Endothelial cell of umbilical vein (primary cell): ENCODE measurements at regions not wholly inside any gene's neighbourhood (a gene's known extent, or its start where the extent isn't known, plus 50 kb on each side); places are given as distances from the start of the nearest gene placed in this dataset.

Experiments
- BruUV-seq: library from RNA; stranded (reverse); fragments of 400-500 nt; replicated peaks from 2 replicates; lab custom pipeline; 2021; lab: Mats Ljungman, UMichigan
- CTCF ChIA-PET: fragments of 300-600, 350-600 bp; sonication (Branson Sonifier 250); formaldehyde crosslinking; loops from one replicate; lab custom pipeline; 2021; ENCODE audit warnings: antibody characterized with exemption, inconsistent platforms; lab: Charles Lee
- POLR2A ChIA-PET: fragments of 300-600, 350-600 bp; sonication (Branson Sonifier 250); formaldehyde crosslinking; loops from one replicate; lab custom pipeline; 2021; ENCODE audit warnings: antibody characterized with exemption, inconsistent platforms; lab: Charles Lee
- DNase-seq: peaks from one replicate; pipeline ENCODE4 v3.0.0-alpha.2; 2011; ENCODE audit warnings: low read depth, low spot score
- FAIRE-seq: peaks from 2 replicates; lab custom pipeline; 2011; peaks lifted over from hg19 to GRCh38; lab: Jason Lieb, UNC
- H2AFZ ChIP-seq: 2 replicates; pipeline ENCODE4 v1.6.0; 2012; ENCODE audit warnings: low read depth, low read length, control low read depth, inconsistent platforms
- H3K27ac ChIP-seq: 2 replicates; pipeline ENCODE4 v1.5.1; 2011; ENCODE audit warnings: low read depth, mild to moderate bottlenecking, control low read depth, low read length, moderate library complexity; ENCODE audit not compliant: insufficient read depth
- H3K27me3 ChIP-seq, 2 experiments: 2 replicates each; pipeline versions ENCODE4 v1.6.0 to v1.6.1; 2011; ENCODE audit warnings: low read length in 2 of 2, mixed read lengths in 1 of 2; ENCODE audit not compliant: control insufficient read depth in 2 of 2, insufficient read depth in 2 of 2
- H3K36me3 ChIP-seq, 2 experiments: 2 replicates in 1 of 2; 3 replicates in 1 of 2; pipeline ENCODE4 v1.5.1; 2011; ENCODE audit warnings: low read length in 2 of 2, mild to moderate bottlenecking in 1 of 2, moderate library complexity in 1 of 2; ENCODE audit not compliant: control insufficient read depth in 2 of 2, insufficient read depth in 2 of 2; ENCODE audit errors: extremely low read depth in 1 of 2
- H3K4me1 ChIP-seq: 3 replicates; pipeline ENCODE4 v1.5.1; 2011; ENCODE audit warnings: mild to moderate bottlenecking, low read length; ENCODE audit not compliant: control insufficient read depth, insufficient read depth; ENCODE audit errors: extremely low read depth
- H3K4me2 ChIP-seq: 2 replicates; pipeline ENCODE4 v1.6.1; 2011; ENCODE audit warnings: low read length, control low read depth, mixed read lengths; ENCODE audit not compliant: insufficient read depth
- H3K4me3 ChIP-seq, 3 experiments: fragments of 200-600 bp in 1 of 3; sonication (generic), shearing (Covaris generic) in 1 of 3; replicated peaks in 1 of 3; 2 replicates each; pipeline ENCODE4 v1.5.1; 2011 to 2016; ENCODE audit warnings: control low read depth in 3 of 3, low read length in 3 of 3, mild to moderate bottlenecking in 2 of 3, inconsistent platforms in 1 of 3, low read depth in 1 of 3, moderate library complexity in 1 of 3; ENCODE audit not compliant: insufficient read depth in 1 of 3
- H3K79me2 ChIP-seq: 2 replicates; pipeline ENCODE4 v1.6.0; 2012; ENCODE audit warnings: low read length, inconsistent platforms; ENCODE audit not compliant: control insufficient read depth, insufficient read depth
- H3K9ac ChIP-seq: replicated peaks from 2 replicates; pipeline ENCODE3; 2011; ENCODE audit warnings: low read length, control low read depth; ENCODE audit not compliant: insufficient read depth; ENCODE audit errors: extremely low read depth
- H3K9me1 ChIP-seq: replicated peaks from 3 replicates; pipeline ENCODE4 v1.6.0; 2011; ENCODE audit warnings: mild to moderate bottlenecking, low read length; ENCODE audit not compliant: control insufficient read depth, insufficient read depth; ENCODE audit errors: extremely low read depth
- H3K9me3 ChIP-seq: replicated peaks from 2 replicates; pipeline ENCODE4 v1.5.1; 2012; ENCODE audit warnings: low read length, inconsistent platforms; ENCODE audit not compliant: control insufficient read depth, insufficient read depth
- H4K20me1 ChIP-seq: replicated peaks from 2 replicates; pipeline ENCODE3; 2011; ENCODE audit warnings: mild to moderate bottlenecking, low read length; ENCODE audit not compliant: control insufficient read depth, insufficient read depth; ENCODE audit errors: extremely low read depth
- CTCF ChIP-seq, 2 donors: IDR thresholded peaks; 1 replicate in 1 of 2; 2 replicates in 1 of 2; pipeline ENCODE4 v1.5.1; 2011; ENCODE audit warnings: low read length in 2 of 2, mild to moderate bottlenecking in 2 of 2, moderate library complexity in 2 of 2, control low read depth in 1 of 2, inconsistent platforms in 1 of 2, low read depth in 1 of 2; ENCODE audit not compliant: insufficient read depth in 1 of 2; ENCODE audit errors: extremely low read depth in 1 of 2
- EZH2 ChIP-seq: IDR thresholded peaks from 2 replicates; pipeline ENCODE4 v1.6.1; 2012; ENCODE audit warnings: borderline replicate concordance, low read depth, mild to moderate bottlenecking, moderate library complexity, low read length, inconsistent platforms; ENCODE audit not compliant: severe bottlenecking
- FOS ChIP-seq: IDR thresholded peaks from 2 replicates; pipeline ENCODE4 v1.6.1; 2011; ENCODE audit warnings: mild to moderate bottlenecking, low read length, moderate library complexity, borderline replicate concordance; ENCODE audit not compliant: insufficient read depth
- GATA2 ChIP-seq: IDR thresholded peaks from 2 replicates; pipeline ENCODE4 v1.7.0; 2011; ENCODE audit warnings: low read depth, mild to moderate bottlenecking, moderate library complexity, mixed read lengths, low read length; ENCODE audit not compliant: insufficient read length, insufficient read depth
- JUN ChIP-seq: IDR thresholded peaks from 2 replicates; pipeline ENCODE4 v1.6.1; 2011; ENCODE audit warnings: borderline replicate concordance, low read depth; ENCODE audit not compliant: insufficient read length, insufficient read depth
- MAX ChIP-seq: IDR thresholded peaks from 2 replicates; pipeline ENCODE4 v1.6.1; 2011; ENCODE audit not compliant: insufficient read depth, insufficient read length
- POLR2A ChIP-seq: IDR thresholded peaks from 2 replicates; pipeline ENCODE4 v1.6.1; 2012; ENCODE audit warnings: low read depth, mild to moderate bottlenecking, control low read depth, low read length
- POLR2AphosphoS5 ChIP-seq: IDR thresholded peaks from 2 replicates; pipeline ENCODE4 v1.6.1; 2012; ENCODE audit warnings: low read depth, mild to moderate bottlenecking, control low read depth, low read length, moderate library complexity; ENCODE audit not compliant: insufficient read depth
- dilution Hi-C: fragments of 300-500 bp; cut with MboI; formaldehyde crosslinking; loops from one replicate; pipeline ENCODE4 v1.15.0; 2019; ENCODE audit warnings: low sequenced_read_pairs; ENCODE audit not compliant: extremely low pct_ligation_motif_present
- intact Hi-C: fragments of 100-400 bp; cut with micrococcal nuclease; formaldehyde crosslinking; loops from one replicate; pipeline ENCODE4 v1.10.0; 2022

- intact Hi-C loops, result no loop called here
- CTCF ChIA-PET, result no interaction called here
- TF ChIP-seq POLR2AphosphoS5, result no peak
- no peak for TF ChIP-seq JUN
- no peak for TF ChIP-seq FOS
- no peak for TF ChIP-seq POLR2A
- TF ChIP-seq CTCF (IDR thresholded peaks at IDR 0.05; ENCODE audit: extremely low read depth in 1 of 2, insufficient read depth in 1 of 2, low read depth in 1 of 2, low read length in 2 of 2), result no peak
- no peak for TF ChIP-seq EZH2
- TF ChIP-seq GATA2, result no peak
- no peak for TF ChIP-seq MAX
Observed at GRCh38 chr3:162138509-162138908, 641.9 kb downstream of the OTOL1 start.

More at GRCh38 chr3:162138509-162138908, 641.9 kb downstream of the OTOL1 start:
- H3K9me1 ChIP-seq, result no peaks in the 10 kb centered on the region
- no peak for FAIRE-seq
- H3K27me3 ChIP-seq, result no peaks in the 10 kb centered on the region
- H3K36me3 ChIP-seq, result no peaks in the 10 kb centered on the region
- BruUV-seq, result no TSS peak
- no peaks in the 10 kb centered on the region for H3K4me1 ChIP-seq
- H3K9me3 ChIP-seq, result no peaks in the 10 kb centered on the region
- H3K79me2 ChIP-seq, result no peaks in the 10 kb centered on the region
- no peak overlapping the region for H3K4me3 ChIP-seq
- DNase-seq, result no peak
- no peak overlapping the region for H3K4me2 ChIP-seq
- no peak overlapping the region for H2AFZ ChIP-seq
- dilution Hi-C loops, result no loop called here
- POLR2A ChIA-PET, result no interaction called here
- H4K20me1 ChIP-seq, result no peaks in the 10 kb centered on the region
- H3K9ac ChIP-seq, result no peak overlapping the region
- H3K27ac ChIP-seq, result no peak overlapping the region
